Adrenal gland (tissue), 5 donors: ENCODE measurements at regions not wholly inside any gene's neighbourhood (a gene's known extent, or its start where the extent isn't known, plus 50 kb on each side); places are given as distances from the start of the nearest gene placed in this dataset.

ENCODE experiments used
- POLR2A ChIP-seq, 2 donors: fragments of 450-650 bp; IDR thresholded peaks; one replicate each; pipeline ENCODE4 v1.6.1; 2017; ENCODE audit warnings: antibody characterized with exemption in 2 of 2, mild to moderate bottlenecking in 2 of 2, moderate library complexity in 1 of 2
- TF ChIP-seq, protein P1 (sequence below), 6 experiments: fragments of 450-650 bp in 4 of 6; fragments of 200-600 bp in 2 of 6; sonication (generic) in 1 of 6; IDR thresholded peaks; 1 replicate in 5 of 6; 2 replicates in 1 of 6; pipeline versions ENCODE4 v1.5.1 to v1.8.0; 2016 to 2021; ENCODE audit warnings: antibody characterized with exemption in 6 of 6, mild to moderate bottlenecking in 2 of 6, moderate library complexity in 1 of 6
- donor health status: DM: no; HTN: no; CAD: no.

DNA sequence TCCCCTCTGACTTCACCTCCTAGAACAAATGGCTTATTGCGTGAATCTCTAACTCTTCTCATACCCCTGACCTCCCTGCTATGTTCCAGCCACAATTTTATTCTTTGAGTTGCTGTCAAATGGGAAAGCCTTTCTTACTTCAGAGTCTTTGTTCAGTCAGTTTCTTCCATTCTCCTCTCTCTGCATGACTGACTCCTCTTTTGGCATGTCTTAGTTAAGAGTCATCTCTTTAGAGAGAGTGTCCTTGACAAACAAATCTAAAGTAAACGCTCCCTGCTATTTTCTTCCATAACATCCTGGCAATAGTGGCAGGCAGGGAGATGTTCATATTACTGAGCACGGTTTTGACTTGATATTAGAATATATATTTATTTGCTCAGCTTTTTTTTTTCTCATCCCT, 170.7 kb upstream of the ERBB4 start:
- TF ChIP-seq, protein P1, sequence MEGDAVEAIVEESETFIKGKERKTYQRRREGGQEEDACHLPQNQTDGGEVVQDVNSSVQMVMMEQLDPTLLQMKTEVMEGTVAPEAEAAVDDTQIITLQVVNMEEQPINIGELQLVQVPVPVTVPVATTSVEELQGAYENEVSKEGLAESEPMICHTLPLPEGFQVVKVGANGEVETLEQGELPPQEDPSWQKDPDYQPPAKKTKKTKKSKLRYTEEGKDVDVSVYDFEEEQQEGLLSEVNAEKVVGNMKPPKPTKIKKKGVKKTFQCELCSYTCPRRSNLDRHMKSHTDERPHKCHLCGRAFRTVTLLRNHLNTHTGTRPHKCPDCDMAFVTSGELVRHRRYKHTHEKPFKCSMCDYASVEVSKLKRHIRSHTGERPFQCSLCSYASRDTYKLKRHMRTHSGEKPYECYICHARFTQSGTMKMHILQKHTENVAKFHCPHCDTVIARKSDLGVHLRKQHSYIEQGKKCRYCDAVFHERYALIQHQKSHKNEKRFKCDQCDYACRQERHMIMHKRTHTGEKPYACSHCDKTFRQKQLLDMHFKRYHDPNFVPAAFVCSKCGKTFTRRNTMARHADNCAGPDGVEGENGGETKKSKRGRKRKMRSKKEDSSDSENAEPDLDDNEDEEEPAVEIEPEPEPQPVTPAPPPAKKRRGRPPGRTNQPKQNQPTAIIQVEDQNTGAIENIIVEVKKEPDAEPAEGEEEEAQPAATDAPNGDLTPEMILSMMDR (IDR thresholded peaks at IDR 0.05), result no peak
- TF ChIP-seq POLR2A (IDR thresholded peaks at IDR 0.05), result no peak
